NOMO-1 treated with dmso at 0.1 percent for 144 hours (cell line): ENCODE measurements at regions not wholly inside any gene's neighbourhood (a gene's known extent, or its start where the extent isn't known, plus 50 kb on each side); places are given as distances from the start of the nearest gene placed in this dataset.
"Not testable (repeated sequence)": the region's sequence is repeated elsewhere in the genome, so short reads cannot be mapped to it uniquely, and the experiment has no call there.

Experiments
- DNase-seq: peaks from one replicate; lab custom pipeline; 2025; ENCODE audit not compliant: unreplicated experiment; lab: John Stamatoyannopoulos, UW

- DNase-seq, result no peak
Observed at GRCh38 chr13:70336866-70337265, 228.6 kb upstream of the KLHL1 start.

GRCh38 chr13:70333752-70334151, 225.5 kb upstream of the KLHL1 start:
- DNase-seq, result no peak

- no peak for DNase-seq
Observed at GRCh38 chr13:70330697-70331361, 222.6 kb upstream of the KLHL1 start.

GRCh38 chr13:70324519-70324918, 216.3 kb upstream of the KLHL1 start:
- no peak for DNase-seq

GRCh38 chr13:70311191-70311590, 202.9 kb upstream of the KLHL1 start:
- no peak for DNase-seq

GRCh38 chr13:70310396-70311119, 202.3 kb upstream of the KLHL1 start:
- DNase-seq, result no peak

- no peak for DNase-seq
Observed at GRCh38 chr13:70297189-70297616, 189.0 kb upstream of the KLHL1 start.

- DNase-seq, result no peak
Observed at GRCh38 chr13:70284371-70284770, 176.1 kb upstream of the KLHL1 start.

- no peak for DNase-seq
Observed at GRCh38 chr13:70275841-70276240, 167.6 kb upstream of the KLHL1 start.

GRCh38 chr13:70255406-70255991, 147.2 kb upstream of the KLHL1 start:
- DNase-seq, result no peak

- DNase-seq, result no peak
Observed at GRCh38 chr13:70253834-70254233, 145.6 kb upstream of the KLHL1 start.

- no peak for DNase-seq
Observed at GRCh38 chr13:70253411-70253810, 145.2 kb upstream of the KLHL1 start.

GRCh38 chr13:70249332-70250064, 141.2 kb upstream of the KLHL1 start:
- DNase-seq, result no peak

- no peak for DNase-seq
Observed at GRCh38 chr13:70237131-70237530, 128.9 kb upstream of the KLHL1 start.

GRCh38 chr13:70235565-70235964, 127.3 kb upstream of the KLHL1 start:
- DNase-seq, result no peak

- DNase-seq, result no peak
Observed at GRCh38 chr13:70223911-70224310, 115.7 kb upstream of the KLHL1 start.

GRCh38 chr13:70222926-70223325, 114.7 kb upstream of the KLHL1 start:
- no peak for DNase-seq

- no peak for DNase-seq
Observed at GRCh38 chr13:70218618-70219017, 110.4 kb upstream of the KLHL1 start.

GRCh38 chr13:70208968-70209367, 100.7 kb upstream of the KLHL1 start:
- DNase-seq, result not testable (repeated sequence)

GRCh38 chr13:70206671-70207070, 98.4 kb upstream of the KLHL1 start:
- no peak for DNase-seq

- no peak for DNase-seq
Observed at GRCh38 chr13:70203661-70204229, 95.5 kb upstream of the KLHL1 start.
